ENCODE measurements at regions not wholly inside any gene's neighbourhood (a gene's known extent, or its start where the extent isn't known, plus 50 kb on each side); places are given as distances from the start of the nearest gene placed in this dataset.

DNA sequence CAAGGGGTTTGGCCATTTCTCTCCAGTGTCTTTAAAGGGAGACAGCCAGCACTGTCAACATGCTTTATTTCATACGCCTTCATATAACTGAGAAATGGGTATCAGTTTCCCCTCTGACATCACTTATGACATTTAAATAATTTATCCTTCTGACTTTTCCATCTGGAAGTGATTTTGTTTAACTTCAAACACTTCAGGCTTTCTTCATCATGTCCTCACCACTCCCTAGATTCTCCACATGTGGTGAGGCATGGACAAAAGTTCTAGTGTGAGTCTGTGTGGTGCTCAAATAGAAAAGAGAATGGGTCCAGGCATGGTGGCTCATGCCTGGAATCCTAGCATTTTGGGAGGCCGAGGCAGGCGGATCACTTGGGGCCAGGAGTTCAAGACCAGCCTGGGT is 158.6 kb downstream of the TXNL1 start:
- TF ChIP-seq, protein P1, sequence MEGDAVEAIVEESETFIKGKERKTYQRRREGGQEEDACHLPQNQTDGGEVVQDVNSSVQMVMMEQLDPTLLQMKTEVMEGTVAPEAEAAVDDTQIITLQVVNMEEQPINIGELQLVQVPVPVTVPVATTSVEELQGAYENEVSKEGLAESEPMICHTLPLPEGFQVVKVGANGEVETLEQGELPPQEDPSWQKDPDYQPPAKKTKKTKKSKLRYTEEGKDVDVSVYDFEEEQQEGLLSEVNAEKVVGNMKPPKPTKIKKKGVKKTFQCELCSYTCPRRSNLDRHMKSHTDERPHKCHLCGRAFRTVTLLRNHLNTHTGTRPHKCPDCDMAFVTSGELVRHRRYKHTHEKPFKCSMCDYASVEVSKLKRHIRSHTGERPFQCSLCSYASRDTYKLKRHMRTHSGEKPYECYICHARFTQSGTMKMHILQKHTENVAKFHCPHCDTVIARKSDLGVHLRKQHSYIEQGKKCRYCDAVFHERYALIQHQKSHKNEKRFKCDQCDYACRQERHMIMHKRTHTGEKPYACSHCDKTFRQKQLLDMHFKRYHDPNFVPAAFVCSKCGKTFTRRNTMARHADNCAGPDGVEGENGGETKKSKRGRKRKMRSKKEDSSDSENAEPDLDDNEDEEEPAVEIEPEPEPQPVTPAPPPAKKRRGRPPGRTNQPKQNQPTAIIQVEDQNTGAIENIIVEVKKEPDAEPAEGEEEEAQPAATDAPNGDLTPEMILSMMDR (IDR thresholded peaks at IDR 0.05): no peak
- TF ChIP-seq POLR2A (IDR thresholded peaks at IDR 0.05): no peak
